Activated CD8-positive, alpha-beta memory T cell treated with anti-CD3 and anti-CD28 coated beads for 4 hours (primary cell): ENCODE measurements at regions not wholly inside any gene's neighbourhood (a gene's known extent, or its start where the extent isn't known, plus 50 kb on each side); places are given as distances from the start of the nearest gene placed in this dataset.
"Not testable (repeated sequence)": the region's sequence is repeated elsewhere in the genome, so short reads cannot be mapped to it uniquely, and the experiment has no call there.

Source experiments
- DNase-seq, 2 donors: peaks; one replicate each; pipeline ENCODE4 v3.0.0-alpha.2; 2020; ENCODE audit warnings: low read depth in 2 of 2

DNA sequence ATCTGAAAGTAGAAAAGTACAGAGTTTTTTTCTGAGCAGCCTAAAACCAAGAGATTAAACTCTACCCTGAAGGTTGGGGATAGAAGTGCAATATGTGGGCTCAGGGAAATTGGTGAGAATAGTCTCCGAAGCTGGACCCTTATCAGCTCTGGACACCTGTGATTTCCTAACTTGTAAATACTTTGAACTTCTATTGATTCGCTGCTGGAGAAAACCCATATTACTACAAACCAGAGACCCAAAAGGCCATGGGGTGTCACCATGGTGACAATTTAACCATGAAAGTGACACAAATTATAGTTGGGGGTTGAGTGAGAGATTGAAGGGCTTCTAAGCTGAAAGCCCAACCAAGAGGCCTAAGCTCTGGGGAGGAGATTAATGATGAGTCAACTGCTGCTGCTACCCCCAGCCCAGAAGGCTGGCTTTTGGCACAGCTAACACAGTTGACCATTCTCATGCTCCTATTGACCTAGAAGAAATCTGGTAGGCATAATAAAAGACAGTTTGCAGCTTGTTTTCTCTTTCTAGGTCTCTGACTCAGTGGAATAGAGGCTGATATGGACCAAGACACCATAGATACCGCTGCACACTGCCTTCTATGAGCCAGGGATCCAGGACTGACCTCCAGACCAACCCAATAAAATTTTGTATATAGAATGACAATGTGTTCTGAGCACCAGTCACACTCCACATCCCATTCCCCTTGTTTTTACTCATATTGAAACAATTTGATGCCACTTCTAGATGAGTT is 131.9 kb upstream of the FNDC3A start:
- no peak for DNase-seq

DNA sequence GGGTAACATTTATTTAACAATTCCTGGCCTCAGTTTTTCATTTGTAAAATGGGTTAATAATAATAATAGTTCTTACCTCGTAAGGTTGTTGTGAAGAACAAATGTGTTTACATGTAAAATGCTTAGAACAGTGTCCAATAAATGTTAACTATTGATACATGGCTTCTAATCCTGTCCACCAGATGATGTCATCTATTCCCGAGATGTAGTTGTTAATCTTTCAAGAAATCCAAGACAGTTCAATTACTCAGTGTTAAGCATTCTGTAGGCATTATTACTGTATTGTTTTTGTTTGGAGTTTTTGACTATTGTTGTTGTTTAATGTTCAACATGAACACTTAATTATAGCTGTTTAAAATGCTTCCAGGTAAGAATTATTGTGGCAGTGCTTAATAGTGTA is 131.0 kb upstream of the FNDC3A start:
- DNase-seq, result no peak

DNA sequence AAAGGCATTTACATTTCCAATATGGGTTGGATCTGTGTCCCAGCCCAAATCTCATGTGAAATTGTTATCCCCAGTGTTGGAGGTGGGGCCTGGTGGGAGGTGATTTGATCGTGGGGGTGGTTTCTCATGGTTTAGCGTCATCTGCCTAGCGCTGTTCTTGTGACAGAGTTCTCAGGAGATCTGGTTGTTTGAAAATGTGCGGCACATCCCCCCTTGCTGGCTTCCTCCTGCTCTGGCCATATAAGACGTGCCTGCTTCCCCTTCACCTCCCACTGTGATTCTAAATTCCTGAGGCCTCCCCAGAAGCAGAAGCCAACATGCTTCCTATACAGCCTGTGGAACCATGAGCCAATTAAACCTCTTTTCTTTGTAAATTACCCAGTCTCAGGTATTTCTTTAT is 126.2 kb upstream of the FNDC3A start:
- DNase-seq, result no peak

DNA sequence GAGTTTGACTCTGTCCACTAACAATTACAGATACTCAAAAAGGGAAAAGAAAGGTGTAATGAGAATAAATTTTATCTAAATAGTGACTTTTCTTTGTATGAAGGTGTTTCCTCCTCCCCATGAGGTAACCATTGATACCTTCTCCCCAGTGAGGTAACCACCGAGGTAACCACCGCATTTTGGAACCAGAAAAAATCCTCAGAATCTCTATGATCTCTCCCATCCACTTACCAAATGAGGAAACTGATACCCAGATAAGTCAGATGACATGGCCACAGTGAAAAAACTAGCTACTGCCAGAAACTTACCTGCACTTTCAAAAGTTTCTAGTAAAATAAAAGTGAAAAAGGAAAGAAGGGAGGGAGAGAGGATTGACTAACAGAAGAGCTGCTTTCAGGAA is 124.0 kb upstream of the FNDC3A start:
- no peak for DNase-seq

DNA sequence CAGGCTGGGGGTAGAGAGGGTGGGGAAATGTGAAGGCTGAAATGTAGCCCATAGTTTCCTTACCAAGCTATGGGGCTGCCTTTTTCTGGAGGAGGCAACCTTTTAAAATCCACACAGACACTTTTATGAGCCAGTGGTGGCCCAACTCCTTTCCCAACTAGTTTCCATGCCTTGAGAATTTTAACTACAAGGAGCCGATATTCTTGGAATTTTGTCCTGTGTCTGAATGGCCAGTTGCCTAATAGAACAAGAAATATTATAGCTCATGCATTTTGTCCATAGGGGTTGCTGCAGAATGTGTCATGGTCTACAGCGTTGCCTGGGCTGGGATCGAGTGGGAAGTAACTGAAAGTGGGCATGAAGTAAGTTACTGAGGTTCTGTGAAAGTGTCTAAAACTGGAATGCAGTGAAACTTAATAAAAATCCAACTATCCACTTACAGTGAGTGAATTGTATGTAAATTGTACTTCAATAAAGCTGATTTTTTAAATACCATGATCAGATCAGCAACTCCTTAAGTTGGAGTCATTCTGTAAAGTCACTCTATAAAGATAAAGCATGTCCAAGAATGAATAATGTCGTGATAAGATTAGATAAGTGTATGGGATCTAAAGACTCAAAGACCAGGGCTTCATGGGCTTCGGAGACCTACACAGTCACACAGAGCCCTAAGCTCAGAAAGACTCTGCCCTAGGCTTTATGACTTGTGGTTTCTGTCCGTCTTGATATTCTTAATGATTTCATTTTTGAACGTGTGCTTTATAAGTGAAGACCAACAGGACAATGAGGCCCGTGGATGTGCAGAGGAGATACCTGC is 122.6 kb upstream of the FNDC3A start:
- DNase-seq, result no peak

DNA sequence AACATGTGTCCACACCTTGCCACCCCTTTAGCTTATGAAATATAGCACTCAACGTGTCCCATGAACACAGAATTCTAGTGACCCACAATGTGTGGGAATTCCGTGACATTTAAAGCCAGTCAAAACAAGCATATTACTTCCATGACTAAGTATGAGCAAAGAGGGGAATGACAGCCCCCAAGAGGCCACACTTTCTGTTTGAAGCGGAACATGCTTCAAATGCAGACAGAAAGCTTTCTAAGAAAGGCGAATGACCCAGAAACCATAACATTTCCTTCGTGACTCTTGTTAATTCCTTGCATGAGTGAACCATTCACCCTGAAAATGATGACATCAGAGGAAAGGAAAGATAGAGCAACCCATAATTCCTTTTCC is 122.0 kb upstream of the FNDC3A start:
- DNase-seq, result no peak

DNA sequence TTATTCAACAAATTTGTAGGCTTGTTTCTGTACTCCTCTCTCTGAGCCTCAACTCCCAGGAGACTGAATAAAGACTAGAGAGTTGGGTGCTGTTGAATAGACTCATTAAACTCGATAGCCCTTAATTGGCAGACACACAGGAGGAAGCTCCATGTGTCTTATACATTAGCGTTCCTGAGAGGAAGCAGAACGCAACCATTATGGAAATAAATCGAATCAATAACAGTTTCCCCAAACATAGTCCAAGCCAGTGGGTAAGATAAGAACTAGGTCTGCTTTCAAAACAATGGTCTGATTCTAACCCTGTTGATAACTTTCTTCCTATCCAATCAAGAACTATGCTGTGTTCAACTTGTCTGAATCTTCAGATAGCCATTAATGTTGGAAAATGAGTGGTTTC is 118.1 kb upstream of the FNDC3A start:
- DNase-seq, result no peak

DNA sequence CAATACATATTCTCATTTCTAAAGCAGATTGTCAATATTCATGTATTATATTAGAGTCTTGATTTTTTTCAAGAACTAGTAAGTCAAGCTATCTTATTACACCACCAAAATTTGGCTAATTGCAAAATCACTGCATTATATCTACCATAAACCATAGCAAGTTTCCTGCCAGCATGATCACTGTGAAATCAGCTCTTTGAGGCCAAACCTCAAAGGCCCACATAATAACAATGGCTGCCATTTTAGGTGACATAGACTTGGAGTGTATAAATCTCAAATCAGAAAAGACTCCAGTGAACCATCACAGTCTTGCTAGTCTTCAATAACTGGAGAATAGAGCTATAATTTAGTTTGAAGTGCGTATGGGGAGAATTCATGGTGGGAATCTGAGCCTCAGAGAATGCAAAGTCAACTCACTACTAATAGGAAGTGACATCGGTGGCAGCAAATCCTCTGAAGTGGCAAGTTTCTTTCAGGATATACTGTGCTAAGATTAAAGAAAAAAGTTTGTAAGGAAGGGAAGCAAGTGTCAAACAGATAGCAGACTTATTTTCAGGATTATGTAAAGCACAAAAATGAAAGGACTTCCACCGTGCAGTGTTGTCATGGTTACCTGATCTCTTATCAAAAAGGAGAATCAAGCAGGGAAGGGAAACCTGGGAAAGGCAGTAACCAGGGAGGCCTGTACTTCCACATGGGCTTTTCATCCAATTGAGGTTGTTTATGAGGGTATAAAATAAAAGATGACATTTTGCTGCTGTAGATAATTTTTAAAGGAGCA is 117.4 kb upstream of the FNDC3A start:
- no peak for DNase-seq

DNA sequence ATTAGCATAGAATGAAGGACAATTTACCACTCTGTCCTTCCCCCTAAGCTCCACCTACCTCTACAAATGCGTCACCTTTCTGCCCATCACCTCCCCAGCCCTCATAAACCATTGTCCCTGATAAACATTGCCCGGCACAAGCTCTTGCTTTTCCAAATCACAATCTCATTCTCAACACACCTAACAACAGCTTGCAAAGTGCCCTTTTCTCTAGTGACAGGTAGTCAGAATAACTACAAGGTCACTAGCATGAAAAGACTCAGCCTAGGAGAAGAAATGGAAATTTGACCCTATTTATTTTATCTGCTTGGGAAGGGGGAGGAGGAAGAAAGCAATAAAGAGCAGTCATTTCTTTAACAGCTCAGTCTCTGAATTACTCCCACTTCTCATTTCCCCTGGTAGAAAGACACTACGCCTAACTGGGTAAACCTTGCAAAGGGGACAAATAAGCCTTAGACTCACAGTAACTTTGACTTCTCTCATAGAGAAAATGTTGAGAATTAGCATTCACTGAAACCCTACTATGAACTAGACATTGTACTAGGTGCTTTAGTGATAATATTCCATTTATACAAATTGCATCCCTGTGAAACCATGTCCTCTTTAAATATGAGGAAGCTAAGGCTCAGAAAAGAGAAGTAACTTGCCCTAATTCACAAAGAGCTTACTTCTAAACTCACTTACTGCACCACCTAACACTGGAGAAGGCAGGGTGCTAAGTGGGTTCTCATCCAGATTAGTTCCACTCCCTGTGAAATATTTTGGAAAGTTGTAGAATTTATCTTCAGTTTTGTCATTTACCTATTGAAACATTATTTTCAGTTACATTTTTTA is 116.2 kb upstream of the FNDC3A start:
- DNase-seq, result no peak

DNA sequence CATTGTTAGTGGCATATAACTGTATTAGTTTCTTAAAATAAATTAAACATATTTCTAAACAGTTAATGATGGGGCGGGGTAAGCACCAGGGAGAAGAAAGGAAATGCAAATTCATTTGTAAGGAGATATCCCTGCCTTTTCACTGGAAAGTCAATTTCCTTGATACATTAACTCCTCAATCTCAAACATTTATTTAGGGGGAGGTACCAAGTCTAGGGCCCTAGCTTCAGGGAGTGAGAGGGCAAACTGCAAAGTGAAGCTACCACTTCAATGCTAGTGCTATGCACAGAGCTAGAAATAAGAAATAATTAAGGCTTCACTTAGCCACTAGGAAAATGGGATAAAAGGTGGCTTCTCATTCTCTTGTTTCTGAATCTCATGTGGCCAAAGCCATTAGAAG is 115.3 kb upstream of the FNDC3A start:
- DNase-seq, result no peak

DNA sequence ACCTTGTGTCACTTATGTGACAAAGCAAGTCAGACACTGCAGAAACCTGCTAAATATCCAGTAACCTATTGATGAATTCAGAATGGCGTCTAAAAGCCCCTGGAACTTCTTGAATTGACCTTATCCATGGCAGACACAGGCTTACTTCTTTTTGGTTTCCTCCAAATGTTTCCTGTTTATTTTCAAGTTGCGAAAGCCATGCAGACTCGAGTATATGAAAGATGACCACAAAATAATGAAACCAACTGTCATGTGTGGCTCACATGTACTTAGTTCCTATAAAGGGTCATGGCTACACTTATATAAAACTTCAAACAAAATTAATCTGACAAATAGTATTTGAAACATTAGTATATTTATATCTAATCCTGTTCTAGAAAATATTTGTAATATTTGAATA is 113.1 kb upstream of the FNDC3A start:
- DNase-seq, result no peak

DNA sequence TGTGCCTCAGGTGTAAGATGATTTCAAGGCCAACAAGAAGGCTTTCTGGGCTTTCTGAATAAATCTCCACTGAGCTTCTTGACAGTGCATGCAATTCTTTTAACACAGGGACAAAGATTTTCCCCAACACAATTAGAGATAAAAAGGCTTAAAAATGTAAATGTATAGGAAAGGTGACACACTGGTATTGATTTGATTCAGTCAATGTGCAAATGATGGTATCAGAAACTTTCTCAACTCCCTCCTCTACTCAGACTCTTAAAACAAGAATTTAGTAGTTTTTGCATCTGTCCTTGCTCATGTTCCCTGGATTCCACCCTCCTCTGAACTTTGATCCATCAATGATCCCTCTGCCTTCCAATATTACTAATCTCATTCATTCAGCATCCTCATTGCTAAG is 111.6 kb upstream of the FNDC3A start:
- DNase-seq, result no peak

DNA sequence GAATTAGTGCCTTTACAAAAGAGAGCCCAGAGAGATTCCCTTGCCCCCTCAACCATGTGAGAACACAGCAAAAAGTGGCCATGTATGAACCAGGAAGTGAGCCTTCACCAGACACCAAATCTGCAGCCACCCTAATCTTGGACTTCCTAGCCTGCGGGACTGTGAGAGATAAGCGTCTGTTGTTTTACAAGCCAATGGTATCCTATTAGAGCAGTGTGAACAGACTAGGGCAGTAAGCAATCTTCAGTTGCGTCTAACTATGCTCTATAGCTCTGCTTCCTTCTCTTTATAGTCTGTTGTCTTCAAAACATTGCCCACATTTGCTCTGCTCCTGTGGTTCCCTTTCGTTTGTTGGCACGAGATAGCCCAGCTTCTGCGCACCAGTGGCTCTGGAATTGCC is 109.5 kb upstream of the FNDC3A start:
- DNase-seq, result no peak

DNA sequence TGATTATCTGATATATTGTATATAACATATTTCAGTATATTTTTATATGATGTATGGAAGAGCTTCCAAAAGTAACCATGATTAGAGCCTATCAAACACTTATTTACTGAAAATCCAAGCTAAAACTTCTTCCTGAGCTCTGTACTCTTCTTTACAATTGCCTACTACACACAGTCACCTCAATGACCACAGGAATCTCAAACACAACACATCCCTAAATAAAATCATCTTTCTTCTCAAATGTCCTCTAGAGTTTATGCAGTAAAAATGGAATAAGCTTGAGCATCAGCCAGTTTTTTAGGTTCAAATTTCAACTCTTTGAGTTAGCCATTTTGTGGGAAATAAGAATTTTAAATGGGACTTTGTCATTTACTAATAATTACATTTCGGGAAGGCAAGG is 102.6 kb upstream of the FNDC3A start:
- DNase-seq, result no peak

DNA sequence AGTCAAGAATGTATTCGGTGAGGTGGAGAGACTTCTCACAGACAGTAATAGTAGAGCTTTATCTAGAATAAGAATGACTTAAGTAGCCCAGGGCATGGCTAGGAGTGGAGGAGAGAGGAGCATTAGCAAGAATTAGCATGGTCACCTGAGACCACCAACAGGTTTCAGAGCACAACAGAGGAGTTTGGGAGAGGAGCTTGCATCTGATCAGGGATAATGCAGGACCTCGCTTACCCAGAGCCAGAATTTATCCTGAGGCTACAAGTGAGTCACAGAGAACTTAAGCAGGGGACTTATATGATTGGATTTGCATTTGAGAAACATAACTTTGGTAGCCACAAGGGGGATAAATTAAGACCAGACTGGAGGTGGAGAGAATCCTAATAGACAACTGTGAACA is 102.1 kb upstream of the FNDC3A start:
- no peak for DNase-seq

DNA sequence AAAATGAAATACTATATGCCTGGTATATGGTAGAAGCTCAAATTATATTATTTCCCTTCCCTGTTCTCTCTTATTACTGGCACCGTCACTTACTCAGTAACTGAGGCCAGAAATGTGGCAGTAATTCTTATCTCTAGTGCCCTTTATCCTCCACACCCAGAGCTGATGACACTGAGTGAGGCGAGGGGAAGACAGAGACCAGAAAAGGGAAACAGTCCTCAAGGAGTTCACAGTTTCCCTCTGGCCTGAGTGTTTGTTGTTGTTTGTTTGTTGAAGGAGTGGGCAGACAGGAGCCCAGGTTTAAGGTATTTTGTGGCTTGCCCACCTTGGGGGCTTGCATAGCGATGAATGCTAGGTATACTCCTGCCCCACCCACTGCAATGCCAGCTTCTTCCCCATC is 101.5 kb upstream of the FNDC3A start:
- DNase-seq, result no peak

DNA sequence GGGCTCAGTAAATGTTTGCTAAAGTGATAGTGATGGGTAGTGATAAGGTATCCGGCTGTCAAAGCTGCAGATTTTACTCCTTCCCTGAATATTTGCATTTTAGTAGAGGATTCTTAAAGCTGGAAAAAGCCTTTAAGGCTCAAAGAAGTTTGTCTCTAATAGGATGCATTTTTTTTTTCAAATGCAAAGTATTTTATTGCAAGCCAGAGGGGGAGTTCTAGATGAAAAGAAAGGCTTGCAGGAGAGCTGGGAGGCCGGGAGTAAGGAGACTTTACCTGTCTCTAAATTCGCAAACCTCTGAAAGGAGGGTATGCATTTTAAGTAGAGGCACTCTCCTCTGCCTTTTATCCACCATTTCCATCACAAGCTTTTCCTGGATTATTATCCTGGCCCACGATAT is 100.7 kb upstream of the FNDC3A start:
- DNase-seq, result no peak

DNA sequence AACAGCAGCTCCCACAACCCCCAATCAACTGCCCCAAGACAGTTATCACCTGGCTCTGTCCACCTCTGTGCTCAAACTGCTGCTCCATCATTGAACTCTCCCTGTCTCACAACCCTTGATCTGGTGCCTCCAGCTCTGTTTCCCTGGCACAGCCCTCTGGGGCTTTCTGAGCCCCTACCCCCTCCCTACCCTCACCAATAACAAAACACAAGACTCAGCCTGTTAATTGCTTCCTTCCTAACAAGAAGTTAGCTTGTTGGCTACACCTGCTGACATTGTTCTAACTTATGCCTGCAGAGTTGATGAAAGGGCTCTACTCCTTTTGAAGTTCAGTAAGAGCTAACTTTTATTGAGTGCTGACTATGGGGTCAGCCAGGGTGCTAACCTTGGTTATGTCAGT is 99.4 kb upstream of the FNDC3A start:
- no peak for DNase-seq

DNA sequence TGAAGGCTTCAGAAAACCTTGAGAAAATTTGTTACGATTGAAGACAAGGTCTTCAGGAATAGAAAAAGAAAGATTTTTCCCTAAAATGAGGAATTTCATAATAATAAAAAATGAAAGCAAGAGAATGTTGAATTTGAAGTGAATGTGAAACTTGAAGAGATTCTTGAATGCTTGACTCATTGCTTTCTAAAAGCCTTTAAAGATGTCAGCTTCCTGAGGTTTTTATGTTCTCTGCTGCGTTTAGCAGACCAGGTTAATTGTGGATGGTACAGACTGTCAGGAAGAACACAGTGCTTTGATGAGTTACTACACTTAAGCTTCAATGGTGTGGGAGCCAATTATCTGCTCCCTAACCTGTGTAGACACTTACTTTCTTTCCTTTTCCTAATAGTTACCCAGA is 96.3 kb upstream of the FNDC3A start:
- DNase-seq, result no peak

DNA sequence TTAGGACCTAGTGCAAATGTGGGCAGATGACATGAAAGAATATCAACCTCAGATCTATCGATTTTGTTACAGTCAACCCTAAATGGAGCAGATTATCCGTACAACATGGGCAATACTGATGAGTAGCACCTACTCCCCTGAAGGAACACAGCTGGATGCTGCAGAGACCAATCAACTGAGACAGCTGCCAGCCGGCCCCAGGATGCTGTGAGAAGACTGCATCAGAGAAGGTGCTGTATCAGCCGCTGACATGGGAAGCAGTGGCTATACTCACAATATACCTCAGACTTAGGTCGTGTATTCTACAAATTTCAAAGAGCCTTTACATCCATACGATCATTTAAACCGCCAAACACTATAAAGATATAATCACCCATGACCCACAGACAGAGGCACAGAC is 95.9 kb upstream of the FNDC3A start:
- no peak for DNase-seq

DNA sequence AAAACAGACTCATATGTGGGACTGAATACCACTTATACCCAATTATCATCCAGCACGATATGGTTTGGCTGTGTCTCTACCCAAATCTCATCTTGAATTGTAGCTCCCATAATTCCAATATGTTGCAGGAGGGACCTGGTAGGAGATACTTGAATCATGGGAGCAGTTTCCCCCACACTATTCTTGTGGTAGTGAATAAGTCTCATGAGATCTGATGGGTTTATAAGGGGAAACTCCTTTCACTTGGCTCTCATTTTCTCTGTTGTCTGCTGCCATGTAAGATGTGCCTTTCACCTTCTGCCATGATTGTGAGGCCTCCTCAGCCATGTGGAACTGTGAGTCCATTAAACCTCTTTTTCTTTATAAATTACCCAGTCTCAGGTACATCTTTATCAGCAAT is 91.9 kb upstream of the FNDC3A start:
- DNase-seq, result not testable (repeated sequence)

DNA sequence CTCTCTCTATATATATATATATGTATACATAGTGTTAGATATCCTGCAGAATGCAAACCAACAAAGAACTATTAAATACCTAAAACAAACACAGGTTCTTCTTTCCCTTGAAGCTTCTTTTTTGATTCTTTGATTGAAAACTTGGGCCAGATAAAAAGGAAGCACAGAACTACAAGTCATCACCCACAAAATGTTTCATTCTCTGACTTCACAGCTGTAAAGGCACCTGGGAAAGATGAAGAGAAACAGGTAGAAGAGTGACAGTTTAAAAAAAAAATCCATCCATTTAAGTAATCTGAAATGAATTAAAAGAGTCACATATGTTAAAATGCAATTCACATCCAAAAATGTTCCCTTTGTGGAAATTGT is 90.7 kb upstream of the FNDC3A start:
- no peak for DNase-seq
